Inflammatory macrophage treated with lipopolysaccharide for 4 hours (primary cell): ENCODE measurements at regions not wholly inside any gene's neighbourhood (a gene's known extent, or its start where the extent isn't known, plus 50 kb on each side); places are given as distances from the start of the nearest gene placed in this dataset.
A peak's percentile ranks its signal among the peaks of the same experiment; 100 is the strongest.

Experiments used
- DNase-seq: peaks from one replicate; pipeline ENCODE4 v3.0.0-alpha.2; 2020

DNA sequence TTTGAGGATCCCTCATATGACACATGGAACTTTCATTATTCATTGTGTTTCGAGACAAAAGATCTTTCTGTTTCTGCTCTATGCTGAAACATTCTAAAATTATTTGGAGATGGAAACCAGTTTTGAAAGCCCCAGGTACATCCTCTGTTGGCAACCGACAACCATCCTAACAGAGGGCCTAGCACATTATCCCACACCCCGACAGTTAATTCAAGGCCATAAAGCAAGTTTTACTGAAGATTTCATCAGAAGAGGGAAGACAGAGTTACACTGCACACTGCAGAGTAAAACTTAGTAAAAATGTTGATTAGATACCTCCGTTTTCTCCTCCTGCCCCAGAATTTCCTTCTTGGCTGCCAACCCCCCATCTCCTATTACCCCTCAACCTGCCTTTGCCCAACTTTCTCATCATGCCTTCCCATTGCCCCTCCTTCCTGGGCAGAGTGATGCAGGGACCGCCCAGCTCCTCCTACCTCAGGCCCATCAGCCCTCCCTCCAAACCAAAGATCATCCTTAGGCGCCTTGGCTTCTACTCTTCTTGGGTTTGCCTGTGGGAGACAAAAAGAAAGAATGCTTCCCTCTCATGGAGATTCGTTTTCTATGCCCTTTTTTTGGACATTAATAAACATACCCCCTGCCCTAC, 52.9 kb upstream of the CITED4 start:
- DNase-seq: no peak

DNA sequence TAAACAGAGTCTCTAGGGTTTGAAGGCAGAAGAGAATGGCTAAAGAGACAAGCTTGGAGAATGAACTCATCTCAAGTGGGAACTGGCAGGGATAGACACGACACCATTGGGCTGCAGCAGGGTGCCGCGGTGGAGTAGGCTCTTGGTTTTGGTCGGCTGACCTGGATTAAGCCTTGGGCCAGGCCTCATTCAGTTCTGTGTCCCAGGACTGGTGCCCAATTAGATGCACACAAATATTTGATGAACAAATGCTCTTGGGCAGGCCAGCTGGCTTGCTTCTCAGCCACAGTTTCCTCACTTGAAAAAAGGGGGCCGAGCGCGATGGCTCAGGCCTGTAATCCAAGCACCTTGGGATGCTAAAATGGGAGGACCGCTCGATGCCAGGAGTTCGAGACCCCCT, 53.4 kb upstream of the CITED4 start:
- no peak for DNase-seq

DNA sequence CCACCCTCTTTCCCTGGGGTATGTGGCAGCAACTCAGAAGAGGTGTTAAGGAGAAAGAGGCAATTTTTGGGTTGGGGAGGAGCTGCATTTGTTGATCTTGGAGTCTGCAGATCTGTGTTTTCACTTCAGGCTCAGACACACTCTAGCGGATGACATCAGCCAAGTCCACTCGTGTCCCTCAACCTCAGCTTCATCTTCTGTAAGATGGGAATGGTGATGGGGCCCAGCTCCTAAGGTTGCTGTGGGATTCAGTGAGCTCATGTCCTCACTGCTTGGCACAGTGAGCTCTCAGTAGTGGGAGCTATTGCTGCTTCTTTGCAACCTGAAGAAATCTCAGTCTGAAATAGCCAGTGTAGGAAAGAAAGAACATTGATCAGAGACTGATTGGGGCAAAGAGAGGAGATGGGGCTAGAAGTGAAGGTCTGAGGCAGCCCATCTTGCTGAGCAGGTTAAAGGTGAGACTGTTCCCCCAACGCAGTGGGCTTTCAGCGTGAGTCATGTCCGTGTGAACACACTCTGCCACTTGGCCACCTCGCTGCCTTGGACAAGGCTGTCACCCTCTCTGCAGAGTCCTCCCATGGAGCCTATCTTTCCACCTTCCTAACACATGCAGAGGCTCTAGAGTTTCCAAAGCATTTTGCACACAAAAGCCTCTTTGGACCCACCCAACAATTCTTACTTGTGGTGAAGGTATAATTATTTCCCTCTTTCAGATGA, 56.0 kb upstream of the CITED4 start:
- DNase-seq: no peak

DNA sequence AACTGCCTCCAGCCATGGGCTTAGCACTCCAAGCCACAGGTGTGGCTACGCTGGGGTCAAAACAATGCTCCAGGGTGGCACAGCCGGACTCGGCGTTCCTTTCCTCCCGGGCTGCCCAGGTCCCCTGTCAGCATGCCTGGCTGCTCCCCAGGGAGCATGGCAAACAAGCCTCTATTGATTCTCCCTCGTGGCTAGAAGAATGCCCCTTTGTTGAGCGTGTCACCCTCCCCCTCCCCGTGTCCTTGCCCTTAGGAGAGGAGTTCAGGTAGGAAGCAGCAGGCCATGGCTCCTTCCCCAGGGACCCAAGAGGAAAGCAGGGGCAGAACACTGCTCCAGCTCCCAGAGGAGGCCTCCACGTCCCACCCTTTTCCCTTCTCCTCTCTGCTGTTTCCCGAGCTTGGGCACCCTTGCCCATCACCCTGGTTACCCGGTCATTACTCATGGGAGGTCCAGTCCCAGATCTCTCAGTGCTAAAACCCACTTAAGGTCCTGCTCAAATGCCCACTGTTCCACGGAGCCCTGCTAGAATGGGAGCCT, 57.4 kb upstream of the CITED4 start:
- DNase-seq: no peak

DNA sequence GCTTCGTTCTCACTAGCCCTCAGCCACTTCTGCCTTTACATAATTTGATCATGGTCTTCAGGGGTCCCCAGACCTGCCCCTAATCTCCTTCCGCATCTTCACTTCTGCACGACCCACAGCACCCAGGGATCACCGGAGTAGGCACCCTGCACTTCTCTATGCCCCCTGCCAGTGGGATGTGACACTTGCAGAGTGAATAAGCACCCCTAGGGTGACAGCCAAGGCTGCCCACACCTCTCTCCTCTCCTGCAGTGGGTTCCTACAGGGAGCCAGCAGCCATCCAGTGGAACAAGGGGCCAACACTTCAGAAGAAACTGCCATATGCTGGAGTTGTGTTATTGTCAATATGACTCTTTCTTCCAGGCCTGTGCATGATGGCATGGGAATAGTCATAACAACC, 58.0 kb upstream of the CTPS1 start:
- no peak for DNase-seq

DNA sequence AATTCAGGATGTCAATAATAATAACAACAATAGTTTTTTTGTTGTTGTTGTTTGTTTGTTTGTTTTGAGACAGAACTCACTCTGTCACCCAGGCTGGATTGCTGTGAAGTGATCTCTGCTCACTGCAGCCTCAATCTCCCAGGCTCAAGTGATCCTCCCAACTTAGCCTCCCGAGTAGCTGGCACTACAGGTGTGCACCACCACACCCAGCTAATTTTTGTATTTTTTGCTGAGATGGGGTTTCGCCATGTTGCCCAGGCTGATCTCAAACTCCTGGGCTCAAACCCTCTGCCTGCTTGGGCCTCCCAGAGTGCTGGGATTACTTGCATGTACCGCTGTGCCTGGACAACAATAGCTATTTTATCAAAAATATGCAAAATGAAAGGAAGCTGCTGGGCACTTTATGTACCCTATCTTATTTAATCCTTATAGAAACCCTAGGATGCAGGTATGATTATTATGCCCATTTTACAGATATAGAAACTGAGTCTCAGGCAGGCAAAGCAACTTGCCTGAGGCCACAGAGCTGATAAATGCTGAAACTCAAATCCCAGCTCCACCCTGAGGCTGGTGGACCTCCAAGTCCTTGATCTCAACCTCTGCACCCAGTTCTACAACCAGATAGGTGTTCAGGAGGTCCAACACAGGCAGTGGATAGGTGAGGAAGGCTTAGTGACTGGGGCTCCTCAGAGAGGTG, 57.4 kb upstream of the CTPS1 start:
- no peak for DNase-seq

DNA sequence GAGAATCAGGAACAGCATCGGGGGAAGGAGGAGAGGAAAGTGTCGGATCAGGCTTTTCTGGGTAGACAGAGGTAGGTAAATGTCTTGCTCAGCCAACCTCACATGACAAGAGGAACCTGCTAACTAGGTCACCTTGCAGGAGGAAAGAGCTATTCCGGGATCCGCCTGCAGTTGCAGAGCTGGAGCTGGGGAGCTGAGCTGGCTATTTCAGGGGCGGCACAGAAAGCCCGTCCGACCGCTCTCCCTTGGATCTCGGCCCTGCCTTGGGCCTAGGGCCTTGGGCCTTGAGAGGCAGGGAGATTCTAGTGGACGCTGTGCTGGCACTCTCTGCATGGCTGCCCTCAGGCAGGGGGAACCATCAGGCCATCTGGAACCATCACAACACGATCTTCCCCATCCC, 56.5 kb upstream of the CTPS1 start:
- no peak for DNase-seq

DNA sequence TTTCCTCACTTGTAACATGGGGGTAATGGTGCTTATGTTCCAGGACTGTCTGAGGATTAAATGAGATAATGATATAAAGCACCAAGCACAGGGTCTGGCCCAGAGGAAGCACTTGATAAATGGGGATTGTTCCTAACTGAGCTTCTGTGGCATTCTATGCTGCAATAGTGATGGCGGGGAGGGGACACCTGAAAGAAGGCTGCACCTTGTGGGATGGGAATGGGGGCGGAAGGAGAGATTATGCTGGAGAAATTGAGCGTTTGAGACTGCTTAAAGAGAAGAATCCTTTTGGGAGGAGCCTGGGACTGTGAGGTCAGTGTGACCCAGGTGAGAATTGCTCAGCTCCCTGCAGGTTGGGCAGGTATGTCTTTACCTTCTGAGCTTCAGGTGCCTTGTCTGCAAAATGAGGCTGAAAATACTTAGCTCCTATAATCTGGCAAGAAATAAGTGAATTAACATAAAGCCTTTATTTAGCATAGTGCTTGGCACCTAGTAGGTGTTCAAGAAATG, 55.9 kb upstream of the CTPS1 start:
- no peak for DNase-seq

DNA sequence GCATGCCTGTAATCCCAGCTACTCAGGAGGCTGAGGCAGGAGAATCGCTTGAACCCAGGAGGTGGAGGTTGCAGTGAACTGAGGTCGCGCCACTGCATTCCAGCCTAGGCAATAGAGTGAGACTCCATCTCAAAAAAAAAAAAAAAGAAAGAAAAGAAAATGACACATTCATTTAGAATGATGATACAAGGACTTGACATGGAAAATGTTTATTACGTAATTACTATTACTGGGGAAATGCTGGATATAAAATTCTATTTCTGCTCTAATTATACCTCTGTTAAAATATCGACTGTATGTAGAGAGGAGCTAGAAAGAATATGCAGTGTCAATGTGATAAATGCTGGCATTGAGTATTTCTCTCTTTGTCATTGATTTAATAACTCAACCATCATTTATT, 54.7 kb upstream of the CTPS1 start:
- no peak for DNase-seq

DNA sequence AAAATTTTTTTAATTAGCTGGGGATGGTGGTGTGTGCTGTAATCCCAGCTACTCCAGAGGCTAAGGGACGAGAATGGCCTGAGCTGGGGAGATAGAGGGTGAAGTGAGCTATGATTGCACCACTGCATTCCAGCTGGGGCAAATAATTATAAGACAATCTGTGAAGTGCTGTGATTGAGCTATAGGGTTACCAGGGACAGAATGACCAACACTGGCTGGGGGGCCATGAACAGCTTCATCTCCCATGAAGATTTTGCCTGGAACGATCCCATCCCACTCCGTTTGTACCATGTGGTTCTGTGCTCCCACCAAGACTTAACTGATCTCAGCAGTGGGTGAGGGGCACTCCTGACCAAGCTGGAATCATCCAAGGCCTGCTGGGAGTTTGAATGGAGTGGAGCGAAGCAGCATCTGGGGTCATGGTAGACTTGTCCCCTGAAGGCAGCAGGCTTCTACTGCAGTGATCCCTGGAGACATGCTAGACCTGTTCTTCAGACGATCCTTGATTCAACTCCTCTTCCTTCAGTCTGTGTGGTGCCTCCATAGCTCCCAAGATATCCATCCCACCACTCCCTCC, 53.6 kb upstream of the CTPS1 start:
- DNase-seq: no peak

DNA sequence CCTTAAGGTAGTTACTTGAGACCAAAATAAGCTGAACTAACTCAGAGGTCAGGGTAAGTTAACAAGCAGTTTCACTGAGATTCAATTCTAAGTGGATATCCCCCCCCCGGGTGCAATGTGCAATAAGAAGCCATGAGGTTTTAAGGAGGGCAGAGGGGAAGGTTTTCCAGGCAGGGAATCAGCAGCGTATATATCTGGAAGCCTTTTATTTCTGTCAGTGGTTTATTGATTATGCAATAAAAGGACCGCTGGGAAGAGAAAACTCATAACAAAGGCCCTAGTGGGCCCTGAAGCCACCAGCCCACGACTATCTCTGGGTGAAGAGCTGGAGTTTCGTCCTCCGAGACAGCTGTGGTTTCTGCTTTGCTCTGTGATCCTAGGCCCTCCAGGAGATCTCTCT, 53.1 kb upstream of the CTPS1 start:
- DNase-seq: no peak

DNA sequence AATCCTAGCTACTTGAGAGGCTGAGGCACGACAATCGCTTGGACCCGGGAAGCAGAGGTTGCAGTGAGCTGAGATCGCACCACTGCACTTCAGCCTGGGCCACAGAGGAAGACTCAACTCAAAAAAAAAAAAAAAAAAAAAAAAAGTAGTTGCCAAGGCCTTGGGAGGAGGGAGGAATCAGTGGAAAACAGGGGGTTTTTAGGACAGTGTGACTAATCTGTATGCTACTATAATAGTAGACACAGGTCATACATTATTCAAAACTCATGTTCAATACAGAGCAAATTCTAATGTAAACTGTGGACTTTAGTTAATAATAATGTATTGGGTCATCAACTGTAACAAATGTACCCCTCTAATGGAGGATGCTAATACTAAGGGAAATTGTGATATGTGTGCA, 51.7 kb upstream of the CTPS1 start:
- DNase-seq: peak; percentile 35

DNA sequence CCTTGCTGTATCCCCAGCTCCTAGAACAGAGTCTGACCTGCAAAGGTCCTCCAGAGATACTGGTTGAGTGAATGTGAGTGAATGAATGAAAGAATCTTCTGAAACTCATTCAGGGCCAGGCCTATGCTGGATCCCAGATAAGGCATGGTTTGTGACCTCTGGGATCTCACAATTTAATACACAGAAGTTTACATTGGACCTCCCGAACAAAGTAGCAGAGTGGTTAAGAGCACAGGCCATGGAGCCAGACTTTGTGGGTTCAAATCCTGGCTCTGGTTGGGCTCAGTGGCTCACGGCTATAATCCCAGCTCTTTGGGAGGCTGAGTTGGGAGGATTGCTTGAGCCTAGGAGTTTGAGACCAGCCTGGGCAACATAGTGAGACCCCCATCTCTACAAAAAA, 50.8 kb upstream of the CTPS1 start:
- DNase-seq: no peak

DNA sequence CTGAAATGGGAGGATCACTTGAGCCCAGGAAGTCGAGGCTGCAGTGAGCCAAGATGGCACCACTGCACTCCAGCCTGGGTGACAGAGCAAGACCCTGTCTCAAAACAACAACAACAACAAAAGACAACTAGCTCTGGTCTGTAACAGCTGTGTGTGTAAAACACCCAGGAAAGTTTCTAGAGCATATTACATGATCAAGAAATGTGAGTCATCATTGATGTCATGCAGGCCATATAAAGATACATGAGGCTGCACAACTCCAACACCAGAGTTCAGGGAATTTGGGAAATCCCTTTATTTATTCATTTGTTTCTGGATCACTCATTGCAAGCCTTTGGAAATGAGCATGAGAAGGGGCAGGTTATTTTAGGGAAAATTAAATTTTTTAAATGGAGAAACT, 50.3 kb upstream of the CTPS1 start:
- peak; percentile 56 for DNase-seq
